ENCODE measurements at regions not wholly inside any gene's neighbourhood (a gene's known extent, or its start where the extent isn't known, plus 50 kb on each side); places are given as distances from the start of the nearest gene placed in this dataset.

GRCh38 chr2:176963568-176964287 is 248.9 kb upstream of the HNRNPA3 start:
- no TSS peak for BruUV-seq (replicated peaks)
- intact Hi-C loops (cut with micrococcal nuclease; ENCODE audit: unreplicated experiment) (no loop called here), in situ Hi-C loops (cut with HindIII; ENCODE audit: low pct_unique_long_range_greater_than_20kb, low sequenced_read_pairs) (no loop called here)
- DNase-seq (ENCODE audit: low read depth, low spot score) (no peak), ATAC-seq (no peak)
- Histone ChIP-seq H3K36me3 (ENCODE audit: control insufficient read depth, insufficient read depth, low read length) (no peaks in the 10 kb centered on the region; the same call in 1 of the 2 replicates), H3K27ac (ENCODE audit: low read length) (no peak overlapping the region), H3K4me1 (ENCODE audit: control insufficient read depth, insufficient read depth, low read length) (no peaks in the 10 kb centered on the region), H3K4me3 (ENCODE audit: low read depth in 2 of 2, low read length in 2 of 2) (no peak overlapping the region), H3K9me3 (ENCODE audit: control insufficient read depth, insufficient read depth, low read depth, low read length) (no peaks in the 10 kb centered on the region), H3K27me3 (ENCODE audit: control insufficient read depth, insufficient read depth, low read length) (peaks cover 7% of the 10 kb centered on the region)
- CTCF ChIA-PET, result no interaction called here
- no peak for TF ChIP-seq CTCF (IDR thresholded peaks at IDR 0.05)
- TF ChIP-seq REST (IDR thresholded peaks at IDR 0.05; ENCODE audit: insufficient read depth in 1 of 2, low read depth in 2 of 2, low read length in 1 of 2), result no peak
- no peak for TF ChIP-seq SIN3A (IDR thresholded peaks at IDR 0.05; ENCODE audit: borderline replicate concordance, insufficient read depth, low read depth, low read length)
- no peak for TF ChIP-seq TCF7L2 (IDR thresholded peaks at IDR 0.05; ENCODE audit: low read depth, low read length)
- no peak for TF ChIP-seq POLR2AphosphoS5 (IDR thresholded peaks at IDR 0.05; ENCODE audit: low read depth, low read length)
- POLR2A ChIA-PET, result no interaction called here

- CTCF ChIA-PET, result no interaction called here
- H3K4me3 ChIP-seq (ENCODE audit: low read depth in 2 of 2, low read length in 2 of 2), result no peak overlapping the region
- no peak overlapping the region for H3K27ac ChIP-seq (ENCODE audit: low read length)
- BruUV-seq (replicated peaks), result no TSS peak
- intact Hi-C loops (cut with micrococcal nuclease; ENCODE audit: unreplicated experiment) (no loop called here), in situ Hi-C loops (cut with HindIII; ENCODE audit: low pct_unique_long_range_greater_than_20kb, low sequenced_read_pairs) (no loop called here)
- no peaks in the 10 kb centered on the region; the same call in 1 of the 2 replicates for H3K36me3 ChIP-seq (ENCODE audit: control insufficient read depth, insufficient read depth, low read length)
- H3K4me1 ChIP-seq (ENCODE audit: control insufficient read depth, insufficient read depth, low read length), result no peaks in the 10 kb centered on the region
- no peak for TF ChIP-seq POLR2AphosphoS5 (IDR thresholded peaks at IDR 0.05; ENCODE audit: low read depth, low read length)
- TF ChIP-seq REST (IDR thresholded peaks at IDR 0.05; ENCODE audit: insufficient read depth in 1 of 2, low read depth in 2 of 2, low read length in 1 of 2), result no peak
- no peak for TF ChIP-seq TCF7L2 (IDR thresholded peaks at IDR 0.05; ENCODE audit: low read depth, low read length)
- TF ChIP-seq CTCF (IDR thresholded peaks at IDR 0.05), result no peak
- no peak for TF ChIP-seq SIN3A (IDR thresholded peaks at IDR 0.05; ENCODE audit: borderline replicate concordance, insufficient read depth, low read depth, low read length)
- H3K27me3 ChIP-seq (ENCODE audit: control insufficient read depth, insufficient read depth, low read length), result peaks cover 4% of the 10 kb centered on the region
- no peaks in the 10 kb centered on the region for H3K9me3 ChIP-seq (ENCODE audit: control insufficient read depth, insufficient read depth, low read depth, low read length)
- DNase-seq (ENCODE audit: low read depth, low spot score), result no peak
- no peak for ATAC-seq
- POLR2A ChIA-PET, result no interaction called here
Observed at GRCh38 chr2:176967911-176968450, 244.6 kb upstream of the HNRNPA3 start.
